ENCODE measurements at regions not wholly inside any gene's neighbourhood (a gene's known extent, or its start where the extent isn't known, plus 50 kb on each side); places are given as distances from the start of the nearest gene placed in this dataset.

GRCh38 chr15:62622775-62623174 is 419.8 kb upstream of the TPM1 start:
- Histone ChIP-seq H3K9me3 (ENCODE audit: insufficient read depth, low read depth, low read length) (no peaks in the 10 kb centered on the region), H3K27me3 (ENCODE audit: insufficient read depth, low read length) (no peaks in the 10 kb centered on the region), H3K4me3 (ENCODE audit: insufficient read depth, low read depth, low read length) (no peak overlapping the region), H3K9ac (ENCODE audit: low read length) (no peak overlapping the region), H4K20me1 (ENCODE audit: insufficient read depth, low read length) (no peaks in the 10 kb centered on the region), H3K36me3 (ENCODE audit: insufficient read depth, low read length) (no peaks in the 10 kb centered on the region), H3K79me2 (ENCODE audit: insufficient read depth, low read length) (no peaks in the 10 kb centered on the region), H3K4me1 (ENCODE audit: insufficient read depth, low read length) (peaks cover 33% of the 10 kb centered on the region), H2AFZ (ENCODE audit: low read depth, low read length) (no peak overlapping the region), H3K4me2 (ENCODE audit: low read length) (no peak overlapping the region), H3K27ac (ENCODE audit: low read depth, low read length) (no peak overlapping the region)
- no peak for FAIRE-seq
- H3K27ac Mint-ChIP-seq (ENCODE audit: unreplicated experiment), result no peak overlapping the region
- H3K4me3 Mint-ChIP-seq (ENCODE audit: unreplicated experiment), result no peak overlapping the region
- no peak for DNase-seq (ENCODE audit: low read depth)
- H3K9me3 Mint-ChIP-seq (ENCODE audit: unreplicated experiment), result no peaks in the 10 kb centered on the region
- peaks cover 4% of the 10 kb centered on the region for H3K36me3 Mint-ChIP-seq (ENCODE audit: low read depth, unreplicated experiment)
- H3K4me1 Mint-ChIP-seq (ENCODE audit: low read depth, unreplicated experiment), result peaks cover 37% of the 10 kb centered on the region
- no peak for TF ChIP-seq CTCF (IDR thresholded peaks at IDR 0.05; ENCODE audit: insufficient read depth, low read depth, low read length)
- TF ChIP-seq EZH2 (IDR thresholded peaks at IDR 0.05; ENCODE audit: insufficient read depth, low read length), result no peak
- no peaks in the 10 kb centered on the region for H3K27me3 Mint-ChIP-seq (ENCODE audit: low read depth, unreplicated experiment)

- Mint-ChIP-seq H3K4me1 (ENCODE audit: low read depth, unreplicated experiment) (peaks cover 17% of the 10 kb centered on the region), H3K27ac (ENCODE audit: unreplicated experiment) (peak overlapping the region; percentile 78), H3K9me3 (ENCODE audit: unreplicated experiment) (no peaks in the 10 kb centered on the region), H3K36me3 (ENCODE audit: low read depth, unreplicated experiment) (peaks cover 4% of the 10 kb centered on the region), H3K27me3 (ENCODE audit: low read depth, unreplicated experiment) (no peaks in the 10 kb centered on the region), H3K4me3 (ENCODE audit: unreplicated experiment) (no peak overlapping the region)
- Histone ChIP-seq H3K9ac (ENCODE audit: low read length) (no peak overlapping the region), H3K36me3 (ENCODE audit: insufficient read depth, low read length) (no peaks in the 10 kb centered on the region), H4K20me1 (ENCODE audit: insufficient read depth, low read length) (no peaks in the 10 kb centered on the region), H3K79me2 (ENCODE audit: insufficient read depth, low read length) (no peaks in the 10 kb centered on the region), H3K27me3 (ENCODE audit: insufficient read depth, low read length) (no peaks in the 10 kb centered on the region), H3K4me1 (ENCODE audit: insufficient read depth, low read length) (peaks cover 15% of the 10 kb centered on the region), H2AFZ (ENCODE audit: low read depth, low read length) (no peak overlapping the region), H3K27ac (ENCODE audit: low read depth, low read length) (no peak overlapping the region), H3K9me3 (ENCODE audit: insufficient read depth, low read depth, low read length) (no peaks in the 10 kb centered on the region), H3K4me2 (ENCODE audit: low read length) (peak overlapping the region; percentile 33), H3K4me3 (ENCODE audit: insufficient read depth, low read depth, low read length) (no peak overlapping the region)
- DNase-seq (ENCODE audit: low read depth) (peak; percentile 71), FAIRE-seq (peak; percentile 41)
- TF ChIP-seq EZH2 (IDR thresholded peaks at IDR 0.05; ENCODE audit: insufficient read depth, low read length) (no peak), CTCF (IDR thresholded peaks at IDR 0.05; ENCODE audit: insufficient read depth, low read depth, low read length) (no peak)
Observed at GRCh38 chr15:62624547-62625378, 417.8 kb upstream of the TPM1 start.

GRCh38 chr15:62625429-62626033 is 417.0 kb upstream of the TPM1 start:
- no peaks in the 10 kb centered on the region for H3K79me2 ChIP-seq (ENCODE audit: insufficient read depth, low read length)
- H3K4me1 Mint-ChIP-seq (ENCODE audit: low read depth, unreplicated experiment), result peaks cover 15% of the 10 kb centered on the region
- no peaks in the 10 kb centered on the region for H4K20me1 ChIP-seq (ENCODE audit: insufficient read depth, low read length)
- no peak for FAIRE-seq
- H3K27me3 ChIP-seq (ENCODE audit: insufficient read depth, low read length), result no peaks in the 10 kb centered on the region
- no peaks in the 10 kb centered on the region for H3K36me3 ChIP-seq (ENCODE audit: insufficient read depth, low read length)
- TF ChIP-seq EZH2 (IDR thresholded peaks at IDR 0.05; ENCODE audit: insufficient read depth, low read length) (no peak), CTCF (IDR thresholded peaks at IDR 0.05; ENCODE audit: insufficient read depth, low read depth, low read length) (no peak)
- peaks cover 13% of the 10 kb centered on the region for H3K4me1 ChIP-seq (ENCODE audit: insufficient read depth, low read length)
- no peaks in the 10 kb centered on the region for H3K9me3 Mint-ChIP-seq (ENCODE audit: unreplicated experiment)
- H3K4me2 ChIP-seq (ENCODE audit: low read length), result peak overlapping the region; percentile 33
- H3K9me3 ChIP-seq (ENCODE audit: insufficient read depth, low read depth, low read length), result no peaks in the 10 kb centered on the region
- H3K4me3 Mint-ChIP-seq (ENCODE audit: unreplicated experiment), result no peak overlapping the region
- H3K27ac ChIP-seq (ENCODE audit: low read depth, low read length), result peak overlapping the region; percentile 7
- no peak overlapping the region for H2AFZ ChIP-seq (ENCODE audit: low read depth, low read length)
- peak overlapping the region; percentile 78 for H3K27ac Mint-ChIP-seq (ENCODE audit: unreplicated experiment)
- H3K27me3 Mint-ChIP-seq (ENCODE audit: low read depth, unreplicated experiment), result no peaks in the 10 kb centered on the region
- no peak for DNase-seq (ENCODE audit: low read depth)
- H3K9ac ChIP-seq (ENCODE audit: low read length), result no peak overlapping the region
- H3K4me3 ChIP-seq (ENCODE audit: insufficient read depth, low read depth, low read length), result no peak overlapping the region
- H3K36me3 Mint-ChIP-seq (ENCODE audit: low read depth, unreplicated experiment), result peaks cover 5% of the 10 kb centered on the region
